Mesendoderm (in vitro differentiated cells): ENCODE measurements at regions not wholly inside any gene's neighbourhood (a gene's known extent, or its start where the extent isn't known, plus 50 kb on each side); places are given as distances from the start of the nearest gene placed in this dataset.

ENCODE experiments used
- DNase-seq: peaks from one replicate; pipeline ENCODE4 v3.0.0; 2013
- H2AK5ac ChIP-seq: 2 replicates; pipeline ENCODE4 v1.6.1; 2013; ENCODE audit warnings: low read length, inconsistent platforms
- H2BK120ac ChIP-seq: 2 replicates; pipeline ENCODE4 v1.6.1; 2013; ENCODE audit warnings: low read depth, mild to moderate bottlenecking, low read length, moderate library complexity, mixed read lengths
- H2BK15ac ChIP-seq: replicated peaks from 2 replicates; pipeline ENCODE4 v1.6.1; 2013; ENCODE audit warnings: low read depth, mild to moderate bottlenecking, moderate library complexity
- H2BK5ac ChIP-seq: 2 replicates; pipeline ENCODE4 v1.6.1; 2013; ENCODE audit warnings: low read length, inconsistent platforms
- H3K18ac ChIP-seq: 2 replicates; pipeline ENCODE4 v1.6.1; 2013; ENCODE audit warnings: mild to moderate bottlenecking, low read length, mixed read lengths
- H3K23ac ChIP-seq: one replicate; pipeline ENCODE4 v1.6.1; 2013; ENCODE audit warnings: low read length
- H3K27ac ChIP-seq: 2 replicates; pipeline ENCODE4 v1.5.1; 2013; ENCODE audit warnings: low read depth, mild to moderate bottlenecking, inconsistent platforms, low read length, moderate library complexity
- H3K27me3 ChIP-seq: 2 replicates; pipeline ENCODE4 v1.6.1; 2013; ENCODE audit warnings: low read length, control low read depth, mild to moderate bottlenecking, inconsistent platforms; ENCODE audit not compliant: insufficient read depth, poor library complexity
- H3K36me3 ChIP-seq: 2 replicates; pipeline ENCODE4 v1.6.1; 2013; ENCODE audit warnings: low read length, inconsistent platforms; ENCODE audit not compliant: control insufficient read depth, insufficient read depth
- H3K4ac ChIP-seq: one replicate; pipeline ENCODE4 v1.6.1; 2013; ENCODE audit warnings: low read depth, mild to moderate bottlenecking, low read length, moderate library complexity
- H3K4me1 ChIP-seq: 2 replicates; pipeline ENCODE4 v1.6.1; 2013; ENCODE audit warnings: low read depth, low read length, inconsistent platforms; ENCODE audit not compliant: control insufficient read depth
- H3K4me2 ChIP-seq: 2 replicates; pipeline ENCODE4 v1.6.1; 2013; ENCODE audit warnings: low read length
- H3K4me3 ChIP-seq: 2 replicates; pipeline ENCODE4 v1.5.1; 2013; ENCODE audit warnings: mild to moderate bottlenecking, low read length
- H3K56ac ChIP-seq: one replicate; pipeline ENCODE4 v1.6.1; 2013; ENCODE audit warnings: low read length
- H3K79me1 ChIP-seq: 2 replicates; pipeline ENCODE4 v1.6.1; 2013; ENCODE audit warnings: low read length, inconsistent platforms
- H3K79me2 ChIP-seq: 2 replicates; pipeline ENCODE4 v1.6.1; 2013; ENCODE audit warnings: mild to moderate bottlenecking, low read length; ENCODE audit not compliant: control insufficient read depth, insufficient read depth
- H3K9ac ChIP-seq: 2 replicates; pipeline ENCODE4 v1.6.1; 2013; ENCODE audit warnings: low read length, inconsistent platforms
- H4K5ac ChIP-seq: one replicate; pipeline ENCODE4 v1.6.1; 2013; ENCODE audit warnings: low read length
- H4K8ac ChIP-seq: one replicate; pipeline ENCODE4 v1.6.1; 2013; ENCODE audit warnings: low read depth, mild to moderate bottlenecking, control low read depth, low read length, moderate library complexity
- WGBS: extraction: QIAGEN DNeasy Blood & Tissue Kit; methylation state at CpG from one replicate; pipeline ENCODE4 v1.1.7; 2013; ENCODE audit warnings: low lambda C conversion rate, missing lambda C conversion rate; ENCODE audit not compliant: insufficient coverage; ENCODE audit errors: extremely low coverage; 5-methylcytosine and 5-hydroxymethylcytosine counted together

DNA sequence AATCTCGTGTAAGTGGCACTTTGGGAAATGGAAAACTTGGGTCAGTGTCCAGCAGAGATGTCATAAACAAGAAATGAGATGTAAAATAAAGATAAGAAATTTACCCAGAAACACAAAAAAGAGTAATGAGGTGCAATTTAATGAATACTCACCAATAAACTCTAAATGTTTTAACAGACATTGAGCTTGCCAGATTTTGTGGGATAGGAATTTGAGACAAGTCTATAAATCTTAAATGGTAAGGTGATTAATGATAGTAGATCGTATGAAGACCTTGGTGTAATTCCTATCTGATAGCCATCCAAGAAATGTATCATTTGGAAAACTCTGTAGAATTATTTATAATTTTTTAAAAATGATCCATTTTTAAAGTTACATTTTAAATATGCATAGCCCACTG lies 682.4 kb downstream of the MAT2B start:
- Histone ChIP-seq H4K5ac (no peak overlapping the region), H3K27me3 (no peaks in the 10 kb centered on the region), H3K4ac (no peak overlapping the region), H3K4me3 (no peak overlapping the region), H3K18ac (no peak overlapping the region), H2AK5ac (no peak overlapping the region), H2BK15ac (no peak overlapping the region), H2BK120ac (no peak overlapping the region), H3K4me2 (no peak overlapping the region), H3K79me2 (no peaks in the 10 kb centered on the region), H3K79me1 (no peaks in the 10 kb centered on the region), H4K8ac (no peak overlapping the region), H3K9ac (no peak overlapping the region), H3K56ac (no peak overlapping the region), H2BK5ac (no peak overlapping the region), H3K27ac (no peak overlapping the region), H3K23ac (no peak overlapping the region), H3K4me1 (no peaks in the 10 kb centered on the region), H3K36me3 (no peaks in the 10 kb centered on the region)
- no peak for DNase-seq
- 100% methylated on average over 1 of the region's 2 CpGs for WGBS

DNA sequence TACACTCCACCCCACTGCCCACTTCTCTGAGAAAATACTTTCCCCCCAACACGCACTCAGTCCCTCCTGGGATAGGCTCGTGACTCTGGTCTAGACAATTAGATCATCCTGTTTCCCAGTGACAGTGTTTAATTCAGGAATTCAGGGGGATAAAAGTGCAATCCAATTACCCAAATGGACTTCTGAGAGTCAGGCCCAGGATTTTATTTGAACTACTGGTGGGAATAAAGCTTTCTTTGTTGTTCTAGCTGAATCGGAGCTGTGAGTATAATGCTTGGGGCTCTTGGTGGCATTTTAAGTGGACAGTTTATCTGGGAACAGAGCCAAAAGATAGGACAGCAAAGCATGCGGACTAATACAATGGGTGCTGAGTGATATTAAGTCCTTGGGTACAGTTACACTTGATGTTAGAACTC lies 683.3 kb downstream of the MAT2B start:
- Histone ChIP-seq H3K4me2 (no peak overlapping the region), H2AK5ac (no peak overlapping the region), H3K23ac (no peak overlapping the region), H4K5ac (no peak overlapping the region), H3K4me1 (no peaks in the 10 kb centered on the region), H3K79me1 (no peaks in the 10 kb centered on the region), H3K56ac (no peak overlapping the region), H2BK5ac (no peak overlapping the region), H2BK15ac (no peak overlapping the region), H4K8ac (no peak overlapping the region), H3K4ac (no peak overlapping the region), H3K4me3 (no peak overlapping the region), H3K9ac (no peak overlapping the region), H2BK120ac (no peak overlapping the region), H3K27me3 (no peaks in the 10 kb centered on the region), H3K18ac (no peak overlapping the region), H3K79me2 (no peaks in the 10 kb centered on the region), H3K36me3 (no peaks in the 10 kb centered on the region), H3K27ac (no peak overlapping the region)
- no CpG with 5 or more reads among the region's 4 CpGs for WGBS
- DNase-seq: peak; percentile 19

DNA sequence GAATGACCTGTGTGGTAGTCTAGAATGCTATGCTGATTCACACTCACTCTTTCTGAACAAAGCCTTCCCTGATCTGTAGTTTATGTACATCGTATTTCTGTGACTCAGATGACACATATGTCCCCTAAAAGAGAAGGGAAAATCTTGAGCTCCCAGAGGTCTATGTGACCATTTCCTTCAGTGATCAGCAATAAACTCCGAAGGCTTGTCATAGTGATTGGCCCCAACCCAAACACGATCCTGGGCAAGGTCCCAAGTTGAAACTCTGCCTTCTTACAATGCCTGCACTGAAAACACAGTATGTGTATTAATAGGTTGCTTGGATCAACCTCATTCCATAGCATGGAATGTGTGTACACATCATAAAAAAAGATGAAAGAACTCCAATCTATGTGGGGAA lies 685.8 kb downstream of the MAT2B start:
- Histone ChIP-seq H3K23ac (no peak overlapping the region), H2AK5ac (no peak overlapping the region), H3K27me3 (no peaks in the 10 kb centered on the region), H3K4ac (no peak overlapping the region), H3K18ac (no peak overlapping the region), H2BK5ac (no peak overlapping the region), H3K79me2 (no peaks in the 10 kb centered on the region), H3K9ac (no peak overlapping the region), H3K4me3 (no peak overlapping the region), H4K5ac (no peak overlapping the region), H3K4me2 (no peak overlapping the region), H2BK15ac (no peak overlapping the region), H3K4me1 (no peaks in the 10 kb centered on the region), H3K56ac (no peak overlapping the region), H3K36me3 (no peaks in the 10 kb centered on the region), H4K8ac (no peak overlapping the region), H3K27ac (no peak overlapping the region), H3K79me1 (no peaks in the 10 kb centered on the region), H2BK120ac (no peak overlapping the region)
- DNase-seq: no peak
- no CpG with 5 or more reads among the region's 3 CpGs for WGBS

DNA sequence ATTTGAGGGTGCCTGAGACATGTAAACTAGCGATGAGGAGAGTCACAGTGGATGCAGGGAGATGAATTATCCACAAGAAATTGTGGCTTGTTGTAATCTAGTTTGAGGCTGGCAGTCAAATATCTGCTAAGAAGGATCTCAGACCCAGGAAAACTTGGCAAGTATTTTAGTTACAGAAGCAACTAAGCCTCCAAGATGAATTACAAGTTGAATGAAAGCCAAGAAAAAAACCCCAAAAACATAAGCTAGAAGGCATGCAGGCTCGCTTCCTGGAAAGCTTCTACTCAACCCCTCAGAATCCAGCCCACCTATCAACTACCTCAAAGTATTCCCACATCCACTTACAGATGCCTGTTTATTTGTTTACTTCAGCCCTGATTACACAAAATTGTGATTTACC lies 696.9 kb downstream of the MAT2B start:
- Histone ChIP-seq H3K27ac (no peak overlapping the region), H3K27me3 (no peaks in the 10 kb centered on the region), H3K9ac (no peak overlapping the region), H3K79me1 (no peaks in the 10 kb centered on the region), H3K23ac (no peak overlapping the region), H2BK5ac (no peak overlapping the region), H2BK120ac (no peak overlapping the region), H2AK5ac (no peak overlapping the region), H4K5ac (no peak overlapping the region), H4K8ac (no peak overlapping the region), H3K4ac (no peak overlapping the region), H3K4me1 (no peaks in the 10 kb centered on the region), H3K56ac (no peak overlapping the region), H3K4me3 (no peak overlapping the region), H3K36me3 (no peaks in the 10 kb centered on the region), H2BK15ac (no peak overlapping the region), H3K79me2 (no peaks in the 10 kb centered on the region), H3K18ac (no peak overlapping the region), H3K4me2 (no peak overlapping the region)
- no peak for DNase-seq
- WGBS: no CpG with 5 or more reads among the region's 2 CpGs

DNA sequence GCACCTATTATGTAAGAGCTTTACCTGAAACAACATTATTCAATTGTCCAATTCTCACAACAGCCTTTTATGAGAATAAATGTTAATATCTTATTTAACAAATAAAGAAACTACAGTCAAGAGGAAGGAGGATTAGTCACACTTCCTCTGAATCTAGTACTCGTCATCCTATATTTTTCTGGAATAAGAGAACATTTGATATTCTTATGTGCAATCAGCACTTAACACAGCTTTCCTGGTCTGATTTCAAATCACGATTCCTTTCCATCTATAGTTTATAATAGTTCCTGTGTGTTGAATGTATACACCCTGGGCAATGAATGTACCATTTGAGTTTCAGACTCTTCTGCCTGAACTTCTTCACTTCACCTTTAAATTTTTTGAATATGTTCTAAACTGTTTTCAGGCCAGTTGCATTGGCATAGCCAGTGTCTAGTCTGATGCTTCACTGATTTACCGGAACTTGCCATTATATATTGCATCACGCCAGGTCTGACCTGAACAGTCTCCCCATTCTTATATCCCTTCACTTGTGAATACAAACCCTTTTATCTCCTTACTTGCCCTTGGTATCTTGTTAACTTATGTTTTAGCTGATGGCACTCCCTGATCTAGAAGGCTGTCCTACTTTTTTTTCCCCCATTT lies 698.3 kb downstream of the MAT2B start:
- Histone ChIP-seq H2BK15ac (no peak overlapping the region), H3K18ac (no peak overlapping the region), H3K9ac (no peak overlapping the region), H3K4ac (no peak overlapping the region), H3K23ac (no peak overlapping the region), H2BK120ac (no peak overlapping the region), H3K56ac (no peak overlapping the region), H2BK5ac (no peak overlapping the region), H3K4me2 (no peak overlapping the region), H3K79me1 (no peaks in the 10 kb centered on the region), H2AK5ac (no peak overlapping the region), H4K8ac (no peak overlapping the region), H3K4me1 (no peaks in the 10 kb centered on the region), H3K27me3 (no peaks in the 10 kb centered on the region), H3K79me2 (no peaks in the 10 kb centered on the region), H3K36me3 (no peaks in the 10 kb centered on the region), H3K27ac (no peak overlapping the region), H4K5ac (no peak overlapping the region), H3K4me3 (no peak overlapping the region)
- WGBS: no CpG with 5 or more reads among the region's 4 CpGs
- no peak for DNase-seq

DNA sequence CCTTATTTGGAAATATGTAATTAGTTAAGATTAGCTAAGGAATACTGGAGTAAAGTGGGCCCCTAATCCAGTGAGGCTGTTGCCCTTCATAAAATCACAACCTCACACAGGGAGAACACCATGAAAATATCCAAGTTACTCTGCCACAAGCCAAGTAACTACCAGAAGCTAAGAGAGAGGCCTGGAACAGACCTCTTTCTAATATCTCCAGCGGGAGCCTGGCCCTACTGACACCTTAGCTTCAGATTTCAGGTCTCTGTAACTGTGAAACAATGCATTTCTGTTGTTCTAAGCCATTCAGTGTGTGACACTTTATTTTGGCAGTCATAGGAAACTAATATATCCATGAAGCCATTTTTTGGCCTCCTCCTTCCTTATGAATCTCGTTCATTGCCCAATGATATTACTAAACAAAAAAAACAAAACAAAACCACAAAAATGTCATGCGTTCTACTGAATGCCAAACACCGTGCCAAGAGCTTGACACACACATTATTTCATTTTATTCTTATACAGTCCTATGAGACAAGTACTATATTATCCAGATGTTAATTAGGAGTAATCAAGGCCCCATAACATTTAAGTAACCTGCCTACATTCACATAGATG lies 699.0 kb downstream of the MAT2B start:
- no peak overlapping the region for H2BK5ac ChIP-seq
- H3K56ac ChIP-seq: no peak overlapping the region
- H4K8ac ChIP-seq: no peak overlapping the region
- H3K18ac ChIP-seq: no peak overlapping the region
- no peak overlapping the region for H3K23ac ChIP-seq
- no CpG with 5 or more reads among the region's 4 CpGs for WGBS
- H3K36me3 ChIP-seq: no peaks in the 10 kb centered on the region
- H3K4ac ChIP-seq: no peak overlapping the region
- no peak overlapping the region for H3K9ac ChIP-seq
- no peak overlapping the region for H3K27ac ChIP-seq
- no peaks in the 10 kb centered on the region for H3K79me2 ChIP-seq
- no peak for DNase-seq
- no peaks in the 10 kb centered on the region for H3K27me3 ChIP-seq
- no peaks in the 10 kb centered on the region for H3K79me1 ChIP-seq
- no peak overlapping the region for H2AK5ac ChIP-seq
- no peak overlapping the region for H2BK120ac ChIP-seq
- no peak overlapping the region for H4K5ac ChIP-seq
- no peak overlapping the region for H3K4me3 ChIP-seq
- H3K4me2 ChIP-seq: no peak overlapping the region
- H2BK15ac ChIP-seq: no peak overlapping the region
- H3K4me1 ChIP-seq: no peaks in the 10 kb centered on the region
